OCI-LY1 (cell line): ENCODE measurements at regions not wholly inside any gene's neighbourhood (a gene's known extent, or its start where the extent isn't known, plus 50 kb on each side); places are given as distances from the start of the nearest gene placed in this dataset.

ENCODE experiments used
- H2AFZ ChIP-seq: fragments of 200-600 bp; sonication (generic), shearing (Covaris generic); 2 replicates; pipeline ENCODE4 v1.6.0; 2014; ENCODE audit warnings: antibody characterized with exemption, mild to moderate bottlenecking, low read length
- H3F3A ChIP-seq: fragments of 200-600 bp; sonication (generic), shearing (Covaris generic); 2 replicates; pipeline ENCODE4 v1.6.0; 2014; ENCODE audit warnings: mild to moderate bottlenecking, antibody characterized with exemption, low read length, moderate library complexity; ENCODE audit not compliant: insufficient read depth
- H3K27ac ChIP-seq: fragments of 200-600 bp; sonication (generic); 2 replicates; pipeline ENCODE4 v1.5.1; 2014; ENCODE audit warnings: low read length, mixed run types, mild to moderate bottlenecking, low read depth; ENCODE audit not compliant: poor library complexity, severe bottlenecking
- H3K27me3 ChIP-seq: fragments of 200-600 bp; sonication (generic); 2 replicates; pipeline ENCODE4 v1.6.0; 2014; ENCODE audit warnings: antibody characterized with exemption, mild to moderate bottlenecking, low read length, moderate library complexity; ENCODE audit not compliant: insufficient read depth
- H3K36me3 ChIP-seq: fragments of 200-600 bp; sonication (generic); 2 replicates; pipeline ENCODE4 v1.6.1; 2014; ENCODE audit warnings: mild to moderate bottlenecking, antibody characterized with exemption, low read length, moderate library complexity, mixed read lengths; ENCODE audit not compliant: insufficient read depth
- H3K4me1 ChIP-seq: fragments of 200-600 bp; sonication (generic); 2 replicates; pipeline ENCODE4 v1.5.1; 2014; ENCODE audit warnings: mild to moderate bottlenecking, low read length, moderate library complexity; ENCODE audit not compliant: insufficient read depth, severe bottlenecking
- H3K4me2 ChIP-seq: fragments of 200-600 bp; sonication (generic), shearing (Covaris generic); 2 replicates; pipeline ENCODE4 v1.6.1; 2014; ENCODE audit warnings: low read length
- H3K4me3 ChIP-seq: fragments of 200-600 bp; sonication (generic); 2 replicates; pipeline ENCODE4 v1.5.1; 2014; ENCODE audit warnings: low read length, low read depth, mild to moderate bottlenecking, mixed read lengths; ENCODE audit not compliant: poor library complexity, severe bottlenecking
- H3K79me2 ChIP-seq: fragments of 200-600 bp; shearing (Covaris generic); 2 replicates; pipeline ENCODE4 v1.6.1; 2016; ENCODE audit warnings: mixed run types, low read length, mixed read lengths; ENCODE audit not compliant: insufficient read depth
- H3K9ac ChIP-seq: fragments of 200-600 bp; sonication (generic), shearing (Covaris generic); 2 replicates; pipeline ENCODE4 v1.6.1; 2014; ENCODE audit warnings: mild to moderate bottlenecking, low read length, mixed read lengths
- H3K9me2 ChIP-seq: fragments of 200-600 bp; sonication (generic), shearing (Covaris generic); 2 replicates; pipeline ENCODE4 v1.6.1; 2014; ENCODE audit warnings: low read depth, mild to moderate bottlenecking, low read length, mixed read lengths
- H3K9me3 ChIP-seq: fragments of 200-600 bp; shearing (Covaris generic); 2 replicates; pipeline ENCODE4 v1.6.1; 2014; ENCODE audit warnings: low read length, mixed read lengths
- H4K20me1 ChIP-seq: fragments of 200-600 bp; sonication (generic), shearing (Covaris generic); 2 replicates; pipeline ENCODE4 v1.6.0; 2016; ENCODE audit warnings: mild to moderate bottlenecking, low read length; ENCODE audit not compliant: insufficient read depth
- EZH2 ChIP-seq: fragments of 200-600 bp; sonication (generic), shearing (Covaris generic); IDR thresholded peaks from 2 replicates; pipeline ENCODE4 v1.8.0; 2017; ENCODE audit warnings: borderline replicate concordance, mixed run types, mild to moderate bottlenecking, antibody characterized with exemption, low read length, moderate library complexity, mixed read lengths
- TF ChIP-seq, protein P1 (sequence below): fragments of 200-600 bp; sonication (generic), shearing (Covaris generic); IDR thresholded peaks from 2 replicates; pipeline ENCODE4 v1.5.1; 2017; ENCODE audit warnings: mild to moderate bottlenecking, antibody characterized with exemption, low read length, moderate library complexity, mixed read lengths

DNA sequence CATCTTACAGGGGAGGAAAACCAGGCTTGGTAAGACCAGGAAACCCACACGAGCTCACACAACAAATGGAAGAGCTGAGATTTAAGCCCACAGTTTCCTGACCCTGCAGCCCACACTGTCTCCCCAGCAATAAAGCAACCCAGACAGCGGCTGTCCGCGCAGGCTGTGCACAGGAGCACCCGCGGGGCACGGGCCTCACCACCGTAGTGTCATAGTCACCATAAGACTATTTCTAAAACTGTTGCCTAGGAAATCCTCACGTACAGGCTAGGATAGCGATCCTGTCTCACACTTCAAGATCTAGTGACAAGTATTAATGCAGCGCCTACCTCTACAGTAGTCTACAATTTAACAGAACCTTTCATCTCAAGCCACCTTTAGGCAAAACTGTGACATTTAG lies 54.0 kb upstream of the SYT6 start:
- H3K4me2 ChIP-seq, result no peak overlapping the region
- H3K27ac ChIP-seq, result no peak overlapping the region
- H3K9ac ChIP-seq, result no peak overlapping the region
- H4K20me1 ChIP-seq, result no peaks in the 10 kb centered on the region
- TF ChIP-seq, protein P1, sequence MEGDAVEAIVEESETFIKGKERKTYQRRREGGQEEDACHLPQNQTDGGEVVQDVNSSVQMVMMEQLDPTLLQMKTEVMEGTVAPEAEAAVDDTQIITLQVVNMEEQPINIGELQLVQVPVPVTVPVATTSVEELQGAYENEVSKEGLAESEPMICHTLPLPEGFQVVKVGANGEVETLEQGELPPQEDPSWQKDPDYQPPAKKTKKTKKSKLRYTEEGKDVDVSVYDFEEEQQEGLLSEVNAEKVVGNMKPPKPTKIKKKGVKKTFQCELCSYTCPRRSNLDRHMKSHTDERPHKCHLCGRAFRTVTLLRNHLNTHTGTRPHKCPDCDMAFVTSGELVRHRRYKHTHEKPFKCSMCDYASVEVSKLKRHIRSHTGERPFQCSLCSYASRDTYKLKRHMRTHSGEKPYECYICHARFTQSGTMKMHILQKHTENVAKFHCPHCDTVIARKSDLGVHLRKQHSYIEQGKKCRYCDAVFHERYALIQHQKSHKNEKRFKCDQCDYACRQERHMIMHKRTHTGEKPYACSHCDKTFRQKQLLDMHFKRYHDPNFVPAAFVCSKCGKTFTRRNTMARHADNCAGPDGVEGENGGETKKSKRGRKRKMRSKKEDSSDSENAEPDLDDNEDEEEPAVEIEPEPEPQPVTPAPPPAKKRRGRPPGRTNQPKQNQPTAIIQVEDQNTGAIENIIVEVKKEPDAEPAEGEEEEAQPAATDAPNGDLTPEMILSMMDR, result no peak
- no peak for TF ChIP-seq EZH2
- H3K79me2 ChIP-seq, result no peaks in the 10 kb centered on the region
- H3F3A ChIP-seq, result no peaks in the 10 kb centered on the region
- H3K27me3 ChIP-seq, result no peaks in the 10 kb centered on the region
- H2AFZ ChIP-seq, result no peak overlapping the region
- H3K36me3 ChIP-seq, result no peaks in the 10 kb centered on the region
- H3K4me1 ChIP-seq, result no peaks in the 10 kb centered on the region
- no peaks in the 10 kb centered on the region for H3K9me3 ChIP-seq
- no peak overlapping the region for H3K4me3 ChIP-seq
- no peaks in the 10 kb centered on the region for H3K9me2 ChIP-seq

DNA sequence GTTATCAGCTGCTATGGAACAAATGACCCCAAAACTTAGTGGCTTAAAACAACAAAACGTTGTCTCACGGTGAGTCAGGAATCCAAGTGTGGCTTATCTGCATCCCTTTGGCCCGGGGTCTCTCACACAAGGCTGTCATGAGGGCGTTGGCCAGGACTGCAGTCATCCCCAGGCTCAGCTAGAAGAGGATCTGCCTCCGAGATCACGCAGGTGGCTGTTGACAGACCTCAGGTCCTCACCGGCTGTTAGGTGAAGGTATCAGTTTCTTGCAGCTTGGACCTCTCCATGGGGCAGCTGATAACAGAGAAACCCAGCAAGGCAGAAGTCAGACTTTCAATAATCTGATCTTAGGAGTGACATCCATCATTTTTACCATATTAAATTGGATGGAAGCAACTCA lies 52.7 kb upstream of the SYT6 start:
- TF ChIP-seq, protein P1, result no peak
- TF ChIP-seq EZH2, result no peak
- Histone ChIP-seq H3K4me1 (no peaks in the 10 kb centered on the region), H3K9ac (no peak overlapping the region), H3K9me2 (no peaks in the 10 kb centered on the region), H4K20me1 (no peaks in the 10 kb centered on the region), H3K27me3 (no peaks in the 10 kb centered on the region), H3F3A (no peaks in the 10 kb centered on the region), H3K4me2 (no peak overlapping the region), H3K27ac (no peak overlapping the region), H3K9me3 (no peaks in the 10 kb centered on the region), H3K4me3 (no peak overlapping the region), H3K36me3 (no peaks in the 10 kb centered on the region), H3K79me2 (no peaks in the 10 kb centered on the region), H2AFZ (no peak overlapping the region)

DNA sequence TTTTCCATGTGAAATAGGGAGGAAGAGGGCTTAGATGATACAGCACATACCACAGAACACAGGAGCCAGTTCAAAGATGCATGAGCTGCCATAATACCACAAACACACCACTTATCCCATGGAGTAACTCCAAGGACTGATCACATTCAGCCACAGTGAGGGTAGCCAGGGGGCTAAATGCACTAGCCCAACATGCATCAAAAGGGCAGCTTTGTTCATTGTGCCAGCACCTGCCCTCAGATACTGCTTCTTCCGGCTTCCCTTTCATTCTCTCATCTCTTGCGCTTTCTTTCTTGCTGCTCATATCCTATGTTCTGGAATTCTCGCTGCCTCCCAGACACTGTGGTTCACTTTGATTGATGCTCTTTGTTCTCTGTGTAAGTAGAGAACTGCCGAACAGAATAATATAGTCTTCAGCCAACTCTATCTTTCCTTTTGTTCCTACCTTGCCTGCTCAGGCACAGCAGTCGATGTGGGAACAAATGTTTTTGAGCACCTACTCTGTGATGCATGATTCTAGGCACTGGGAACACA lies 50.0 kb upstream of the SYT6 start:
- H3K79me2 ChIP-seq, result no peaks in the 10 kb centered on the region
- no peaks in the 10 kb centered on the region for H4K20me1 ChIP-seq
- H3K4me3 ChIP-seq, result no peak overlapping the region
- TF ChIP-seq, protein P1, result no peak
- TF ChIP-seq EZH2, result no peak
- no peak overlapping the region for H3K4me2 ChIP-seq
- H3K9ac ChIP-seq, result no peak overlapping the region
- no peaks in the 10 kb centered on the region for H3K9me3 ChIP-seq
- no peak overlapping the region for H3K27ac ChIP-seq
- no peaks in the 10 kb centered on the region for H3F3A ChIP-seq
- no peaks in the 10 kb centered on the region for H3K27me3 ChIP-seq
- no peaks in the 10 kb centered on the region for H3K9me2 ChIP-seq
- no peaks in the 10 kb centered on the region for H3K36me3 ChIP-seq
- H2AFZ ChIP-seq, result no peak overlapping the region
- H3K4me1 ChIP-seq, result no peaks in the 10 kb centered on the region
